Skeletal muscle satellite cell (primary cell): ENCODE measurements at regions not wholly inside any gene's neighbourhood (a gene's known extent, or its start where the extent isn't known, plus 50 kb on each side); places are given as distances from the start of the nearest gene placed in this dataset.

ENCODE experiments used
- H3K27me3 ChIP-seq: 2 replicates; pipeline ENCODE4 v1.7.0; 2013; ENCODE audit warnings: low read length; ENCODE audit not compliant: control insufficient read depth, insufficient read depth
- H3K36me3 ChIP-seq: 2 replicates; pipeline ENCODE4 v1.7.0; 2013; ENCODE audit warnings: mild to moderate bottlenecking, control low read depth, low read length; ENCODE audit not compliant: insufficient read depth
- H3K4me1 ChIP-seq: 2 replicates; pipeline ENCODE4 v1.7.0; 2013; ENCODE audit warnings: low read length; ENCODE audit not compliant: control insufficient read depth, insufficient read depth
- H3K4me2 ChIP-seq: 2 replicates; pipeline ENCODE4 v1.7.0; 2013; ENCODE audit warnings: mild to moderate bottlenecking, low read length
- H3K4me3 ChIP-seq: 2 replicates; pipeline ENCODE4 v1.7.0; 2013; ENCODE audit warnings: low read length
- H3K9ac ChIP-seq: 2 replicates; pipeline ENCODE4 v1.7.0; 2013; ENCODE audit warnings: mild to moderate bottlenecking, low read depth, low read length, moderate library complexity
- H3K9me3 ChIP-seq: replicated peaks from 2 replicates; pipeline ENCODE4 v1.7.0; 2013; ENCODE audit warnings: mild to moderate bottlenecking, control low read depth, low read length

- Histone ChIP-seq H3K4me1 (peaks cover 13% of the 10 kb centered on the region), H3K9ac (no peak overlapping the region), H3K27me3 (no peaks in the 10 kb centered on the region), H3K4me3 (no peak overlapping the region), H3K9me3 (no peaks in the 10 kb centered on the region), H3K4me2 (no peak overlapping the region), H3K36me3 (no peaks in the 10 kb centered on the region)
Measured at GRCh38 chr9:115606838-115607237, 488.9 kb upstream of the TNC start.

GRCh38 chr9:115614326-115614999 lies 496.5 kb upstream of the TNC start:
- Histone ChIP-seq H3K4me1 (peaks cover 29% of the 10 kb centered on the region), H3K36me3 (no peaks in the 10 kb centered on the region), H3K4me3 (no peak overlapping the region), H3K9me3 (no peaks in the 10 kb centered on the region), H3K9ac (peak overlapping the region; percentile 74), H3K27me3 (no peaks in the 10 kb centered on the region), H3K4me2 (no peak overlapping the region)

- Histone ChIP-seq H3K4me1 (peaks cover 29% of the 10 kb centered on the region), H3K36me3 (no peaks in the 10 kb centered on the region), H3K4me2 (peak overlapping the region; percentile 62), H3K9ac (peak overlapping the region; percentile 74), H3K4me3 (peak overlapping the region; percentile 12), H3K27me3 (no peaks in the 10 kb centered on the region), H3K9me3 (no peaks in the 10 kb centered on the region)
Measured at GRCh38 chr9:115615000-115615401, 497.0 kb upstream of the TNC start.

GRCh38 chr9:115615821-115616665 lies 498.1 kb upstream of the TNC start:
- Histone ChIP-seq H3K4me3 (peak overlapping the region; percentile 13), H3K27me3 (no peaks in the 10 kb centered on the region), H3K4me2 (peak overlapping the region; percentile 62), H3K9me3 (no peaks in the 10 kb centered on the region), H3K9ac (peak overlapping the region; percentile 74), H3K36me3 (no peaks in the 10 kb centered on the region), H3K4me1 (peaks cover 29% of the 10 kb centered on the region)

- no peaks in the 10 kb centered on the region for H3K36me3 ChIP-seq
- H3K4me2 ChIP-seq, result peak overlapping the region; percentile 61
- H3K9ac ChIP-seq, result peak overlapping the region; percentile 69
- peaks cover 29% of the 10 kb centered on the region for H3K4me1 ChIP-seq
- H3K9me3 ChIP-seq, result no peaks in the 10 kb centered on the region
- H3K27me3 ChIP-seq, result no peaks in the 10 kb centered on the region
- H3K4me3 ChIP-seq, result peak overlapping the region; percentile 13
Measured at GRCh38 chr9:115616666-115617239, 498.8 kb upstream of the TNC start.

GRCh38 chr9:115625251-115625650 lies 507.3 kb upstream of the TNC start:
- Histone ChIP-seq H3K4me1 (no peaks in the 10 kb centered on the region), H3K9ac (no peak overlapping the region), H3K27me3 (no peaks in the 10 kb centered on the region), H3K4me2 (no peak overlapping the region), H3K9me3 (no peaks in the 10 kb centered on the region), H3K36me3 (no peaks in the 10 kb centered on the region), H3K4me3 (no peak overlapping the region)

- Histone ChIP-seq H3K4me2 (no peak overlapping the region), H3K36me3 (no peaks in the 10 kb centered on the region), H3K9me3 (no peaks in the 10 kb centered on the region), H3K9ac (no peak overlapping the region), H3K4me1 (no peaks in the 10 kb centered on the region), H3K4me3 (no peak overlapping the region), H3K27me3 (no peaks in the 10 kb centered on the region)
Measured at GRCh38 chr9:115625954-115626353, 508.0 kb upstream of the TNC start.

- Histone ChIP-seq H3K4me1 (no peaks in the 10 kb centered on the region), H3K9me3 (no peaks in the 10 kb centered on the region), H3K9ac (no peak overlapping the region), H3K36me3 (no peaks in the 10 kb centered on the region), H3K4me3 (no peak overlapping the region), H3K27me3 (no peaks in the 10 kb centered on the region), H3K4me2 (no peak overlapping the region)
Measured at GRCh38 chr9:115627511-115627910, 509.6 kb upstream of the TNC start.

- H3K4me1 ChIP-seq, result peaks cover 6% of the 10 kb centered on the region
- H3K36me3 ChIP-seq, result no peaks in the 10 kb centered on the region
- no peaks in the 10 kb centered on the region for H3K9me3 ChIP-seq
- H3K27me3 ChIP-seq, result no peaks in the 10 kb centered on the region
- no peak overlapping the region for H3K4me2 ChIP-seq
- H3K4me3 ChIP-seq, result no peak overlapping the region
- no peak overlapping the region for H3K9ac ChIP-seq
Measured at GRCh38 chr9:115628426-115628825, 510.5 kb upstream of the TNC start.

- no peak overlapping the region for H3K4me3 ChIP-seq
- no peaks in the 10 kb centered on the region for H3K9me3 ChIP-seq
- no peaks in the 10 kb centered on the region for H3K27me3 ChIP-seq
- H3K9ac ChIP-seq, result no peak overlapping the region
- peaks cover 6% of the 10 kb centered on the region for H3K4me1 ChIP-seq
- H3K4me2 ChIP-seq, result no peak overlapping the region
- no peaks in the 10 kb centered on the region for H3K36me3 ChIP-seq
Measured at GRCh38 chr9:115629879-115630840, 512.2 kb upstream of the TNC start.

- peaks cover 6% of the 10 kb centered on the region for H3K4me1 ChIP-seq
- no peaks in the 10 kb centered on the region for H3K36me3 ChIP-seq
- H3K4me3 ChIP-seq, result no peak overlapping the region
- no peak overlapping the region for H3K9ac ChIP-seq
- no peaks in the 10 kb centered on the region for H3K9me3 ChIP-seq
- no peak overlapping the region for H3K4me2 ChIP-seq
- no peaks in the 10 kb centered on the region for H3K27me3 ChIP-seq
Measured at GRCh38 chr9:115632391-115632790, 514.4 kb upstream of the TNC start.
